ENCODE measurements at regions not wholly inside any gene's neighbourhood (a gene's known extent, or its start where the extent isn't known, plus 50 kb on each side); places are given as distances from the start of the nearest gene placed in this dataset.

GRCh38 chr2:193868132-193868531, 1673.4 kb upstream of the TMEFF2 start:
- TF ChIP-seq CTCF (IDR thresholded peaks at IDR 0.05), result no peak
- Histone ChIP-seq H3K36me3 (no peaks in the 10 kb centered on the region), H3K27ac (no peak overlapping the region), H3K4me1 (no peaks in the 10 kb centered on the region), H3K4me3 (no peak overlapping the region), H3K27me3 (no peaks in the 10 kb centered on the region), H3K9me3 (peaks cover 0 to 5% (median 0%) of the 10 kb centered on the region in 3 donors)
- DNase-seq, result no peak
- intact Hi-C loops (cut with DNase I; ENCODE audit: low total_unique reads), result no loop called here

GRCh38 chr2:193867454-193867853, 1672.7 kb upstream of the TMEFF2 start:
- intact Hi-C loops (cut with DNase I; ENCODE audit: low total_unique reads), result no loop called here
- peaks cover 0 to 5% (median 0%) of the 10 kb centered on the region in 3 donors for H3K9me3 ChIP-seq
- H3K36me3 ChIP-seq, result no peaks in the 10 kb centered on the region
- no peaks in the 10 kb centered on the region for H3K4me1 ChIP-seq
- no peak overlapping the region for H3K27ac ChIP-seq
- H3K27me3 ChIP-seq, result no peaks in the 10 kb centered on the region
- no peak overlapping the region for H3K4me3 ChIP-seq
- TF ChIP-seq CTCF (IDR thresholded peaks at IDR 0.05), result no peak
- no peak for DNase-seq

GRCh38 chr2:193861557-193861956, 1666.8 kb upstream of the TMEFF2 start:
- Histone ChIP-seq H3K27ac (no peak overlapping the region), H3K36me3 (no peaks in the 10 kb centered on the region), H3K4me1 (no peaks in the 10 kb centered on the region), H3K9me3 (no peaks in the 10 kb centered on the region), H3K27me3 (no peaks in the 10 kb centered on the region), H3K4me3 (no peak overlapping the region)
- intact Hi-C loops (cut with DNase I; ENCODE audit: low total_unique reads), result no loop called here
- DNase-seq, result no peak
- TF ChIP-seq CTCF (IDR thresholded peaks at IDR 0.05), result no peak

GRCh38 chr2:193847991-193848390, 1653.3 kb upstream of the TMEFF2 start:
- no peak for TF ChIP-seq CTCF (IDR thresholded peaks at IDR 0.05)
- Histone ChIP-seq H3K4me1 (peaks cover 0 to 9% (median 0%) of the 10 kb centered on the region in 4 donors), H3K27ac (no peak overlapping the region), H3K36me3 (no peaks in the 10 kb centered on the region), H3K4me3 (no peak overlapping the region), H3K27me3 (no peaks in the 10 kb centered on the region), H3K9me3 (no peaks in the 10 kb centered on the region)
- intact Hi-C loops (cut with DNase I; ENCODE audit: low total_unique reads), result no loop called here
- no peak for DNase-seq

GRCh38 chr2:193847130-193847529, 1652.4 kb upstream of the TMEFF2 start:
- Histone ChIP-seq H3K27ac (no peak overlapping the region), H3K4me3 (no peak overlapping the region), H3K9me3 (no peaks in the 10 kb centered on the region), H3K36me3 (no peaks in the 10 kb centered on the region), H3K27me3 (no peaks in the 10 kb centered on the region), H3K4me1 (peaks cover 0 to 9% (median 0%) of the 10 kb centered on the region in 4 donors)
- intact Hi-C loops (cut with DNase I; ENCODE audit: low total_unique reads), result no loop called here
- no peak for TF ChIP-seq CTCF (IDR thresholded peaks at IDR 0.05)
- DNase-seq, result no peak

- no peak for TF ChIP-seq CTCF (IDR thresholded peaks at IDR 0.05)
- H3K27ac ChIP-seq, result no peak overlapping the region
- intact Hi-C loops (cut with DNase I; ENCODE audit: low total_unique reads), result no loop called here
These were observed 1650.9 kb upstream of the TMEFF2 start for GRCh38 chr2:193845604-193846003.

More at GRCh38 chr2:193845604-193846003, 1650.9 kb upstream of the TMEFF2 start:
- DNase-seq, result no peak
- H3K4me3 ChIP-seq, result no peak overlapping the region
- H3K4me1 ChIP-seq, result peaks cover 0 to 9% (median 0%) of the 10 kb centered on the region in 4 donors
- no peaks in the 10 kb centered on the region for H3K36me3 ChIP-seq
- H3K27me3 ChIP-seq, result no peaks in the 10 kb centered on the region
- H3K9me3 ChIP-seq, result no peaks in the 10 kb centered on the region

Measured in tibial artery (tissue), 4 donors.